ENCODE measurements at regions not wholly inside any gene's neighbourhood (a gene's known extent, or its start where the extent isn't known, plus 50 kb on each side); places are given as distances from the start of the nearest gene placed in this dataset.

- intact Hi-C loops (cut with micrococcal nuclease): no loop called here
- H3K79me2 ChIP-seq (ENCODE audit: insufficient read depth, low read length): no peaks in the 10 kb centered on the region
- H4K20me1 ChIP-seq (ENCODE audit: insufficient read depth): no peaks in the 10 kb centered on the region
- H3K36me3 ChIP-seq (ENCODE audit: control insufficient read depth in 1 of 2, insufficient read depth in 2 of 2, low read length in 2 of 2): no peaks in the 10 kb centered on the region
- H3K4me1 ChIP-seq (ENCODE audit: control insufficient read depth in 1 of 2, insufficient read depth in 2 of 2, low read length in 2 of 2): no peaks in the 10 kb centered on the region
- ATAC-seq (no peak), DNase-seq (ENCODE audit: low read depth, low spot score) (no peak)
- H3K27me3 ChIP-seq (ENCODE audit: insufficient read depth, low read length): 0 out of 2 replicates have a peak, but pooled peaks cover 5% of the 10 kb centered on the region
- no peak overlapping the region for H3K9ac ChIP-seq (ENCODE audit: low read length)
- no TSS peak for BruUV-seq (replicated peaks)
- H3K27ac ChIP-seq (ENCODE audit: low read depth, low read length): no peak overlapping the region
- H3K9me3 ChIP-seq (ENCODE audit: control insufficient read depth in 1 of 2, insufficient read depth in 1 of 2, low read depth in 1 of 2, low read length in 2 of 2): no peaks in the 10 kb centered on the region
- no peak overlapping the region for H2AFZ ChIP-seq (ENCODE audit: low read depth, low read length, poor library complexity, severe bottlenecking)
- no peak overlapping the region for H3K4me3 ChIP-seq (replicated peaks in 1 of 2; ENCODE audit: low read depth in 1 of 2, low read length in 2 of 2)
- CTCF ChIA-PET: no interaction called here
- H3K4me2 ChIP-seq (ENCODE audit: low read length): no peak overlapping the region
- POLR2A ChIA-PET: no interaction called here
- no peak for TF ChIP-seq ZFX (IDR thresholded peaks at IDR 0.05)
- no peak for TF ChIP-seq EZH2 (IDR thresholded peaks at IDR 0.05)
- no peak for TF ChIP-seq YY1 (IDR thresholded peaks at IDR 0.05; ENCODE audit: extremely low read depth, insufficient replicate concordance, low read depth, low read length)
- TF ChIP-seq EZH2phosphoT487 (IDR thresholded peaks at IDR 0.05; ENCODE audit: borderline replicate concordance): no peak
- TF ChIP-seq RAD21 (IDR thresholded peaks at IDR 0.05; ENCODE audit: low read depth): no peak
- no peak for TF ChIP-seq SRF (IDR thresholded peaks at IDR 0.05; ENCODE audit: low read depth)
- TF ChIP-seq, protein P1, sequence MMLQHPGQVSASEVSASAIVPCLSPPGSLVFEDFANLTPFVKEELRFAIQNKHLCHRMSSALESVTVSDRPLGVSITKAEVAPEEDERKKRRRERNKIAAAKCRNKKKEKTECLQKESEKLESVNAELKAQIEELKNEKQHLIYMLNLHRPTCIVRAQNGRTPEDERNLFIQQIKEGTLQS (IDR thresholded peaks at IDR 0.05): no peak
- no peak for TF ChIP-seq JUND (IDR thresholded peaks at IDR 0.05)
- TF ChIP-seq, protein P2, sequence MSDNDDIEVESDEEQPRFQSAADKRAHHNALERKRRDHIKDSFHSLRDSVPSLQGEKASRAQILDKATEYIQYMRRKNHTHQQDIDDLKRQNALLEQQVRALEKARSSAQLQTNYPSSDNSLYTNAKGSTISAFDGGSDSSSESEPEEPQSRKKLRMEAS (IDR thresholded peaks at IDR 0.05): no peak
- TF ChIP-seq SP1 (IDR thresholded peaks at IDR 0.05; ENCODE audit: low read depth): no peak
- TF ChIP-seq, protein P3, sequence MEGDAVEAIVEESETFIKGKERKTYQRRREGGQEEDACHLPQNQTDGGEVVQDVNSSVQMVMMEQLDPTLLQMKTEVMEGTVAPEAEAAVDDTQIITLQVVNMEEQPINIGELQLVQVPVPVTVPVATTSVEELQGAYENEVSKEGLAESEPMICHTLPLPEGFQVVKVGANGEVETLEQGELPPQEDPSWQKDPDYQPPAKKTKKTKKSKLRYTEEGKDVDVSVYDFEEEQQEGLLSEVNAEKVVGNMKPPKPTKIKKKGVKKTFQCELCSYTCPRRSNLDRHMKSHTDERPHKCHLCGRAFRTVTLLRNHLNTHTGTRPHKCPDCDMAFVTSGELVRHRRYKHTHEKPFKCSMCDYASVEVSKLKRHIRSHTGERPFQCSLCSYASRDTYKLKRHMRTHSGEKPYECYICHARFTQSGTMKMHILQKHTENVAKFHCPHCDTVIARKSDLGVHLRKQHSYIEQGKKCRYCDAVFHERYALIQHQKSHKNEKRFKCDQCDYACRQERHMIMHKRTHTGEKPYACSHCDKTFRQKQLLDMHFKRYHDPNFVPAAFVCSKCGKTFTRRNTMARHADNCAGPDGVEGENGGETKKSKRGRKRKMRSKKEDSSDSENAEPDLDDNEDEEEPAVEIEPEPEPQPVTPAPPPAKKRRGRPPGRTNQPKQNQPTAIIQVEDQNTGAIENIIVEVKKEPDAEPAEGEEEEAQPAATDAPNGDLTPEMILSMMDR (IDR thresholded peaks at IDR 0.05 in 2 of 3, conservative IDR thresholded peaks at IDR 0.05 in 1 of 3; ENCODE audit: borderline replicate concordance in 1 of 3, insufficient read depth in 1 of 3, low read depth in 2 of 3, low read length in 2 of 3): no peak
- no peak for TF ChIP-seq REST (IDR thresholded peaks at IDR 0.05; ENCODE audit: low read depth)
- no peak for TF ChIP-seq CBX3 (IDR thresholded peaks at IDR 0.05; ENCODE audit: low read depth)
- TF ChIP-seq TCF7L2 (IDR thresholded peaks at IDR 0.05; ENCODE audit: borderline replicate concordance, extremely low read depth, insufficient read depth, insufficient read length): no peak
- H3K9me2 ChIP-seq (ENCODE audit: insufficient read depth): no peaks in the 10 kb centered on the region
- RAD21 ChIA-PET (ENCODE audit: low non-redundant PET in 1 of 2, low total read pairs in 2 of 2, uncharacterized antibody in 2 of 2, unreplicated experiment in 2 of 2): no interaction called here
Observed at GRCh38 chr2:2727876-2728511, 396.9 kb upstream of the MYT1L start.

All from HCT116 (cell line).